Stimulated activated CD4-positive, alpha-beta T cell treated with anti-CD3 and anti-CD28 coated beads, Interleukin-4, amount 100 ng/mL, for 48 hours (primary cell): ENCODE measurements at regions not wholly inside any gene's neighbourhood (a gene's known extent, or its start where the extent isn't known, plus 50 kb on each side); places are given as distances from the start of the nearest gene placed in this dataset.

Source experiments
- DNase-seq, 2 donors: peaks; one replicate each; pipeline ENCODE4 v3.0.0-alpha.2; 2020; ENCODE audit warnings: low read depth in 2 of 2

GRCh38 chr9:27880635-27881034, 307.4 kb upstream of the C9orf72 start:
- DNase-seq: no peak

- peak; percentile 35 to 61 for DNase-seq
These were observed 315.5 kb upstream of the C9orf72 start for GRCh38 chr9:27888661-27889295.

- no peak for DNase-seq
These were observed 351.2 kb upstream of the C9orf72 start for GRCh38 chr9:27924502-27924901.

GRCh38 chr9:27925815-27926214, 352.5 kb upstream of the C9orf72 start:
- DNase-seq: no peak

GRCh38 chr9:27929841-27930240, 356.6 kb upstream of the C9orf72 start:
- no peak for DNase-seq

GRCh38 chr9:27933210-27934025, 360.1 kb upstream of the C9orf72 start:
- DNase-seq: no peak

- DNase-seq: no peak
These were observed 361.2 kb upstream of the C9orf72 start for GRCh38 chr9:27934471-27934870.

GRCh38 chr9:27939186-27939585, 365.9 kb upstream of the C9orf72 start:
- DNase-seq: no peak

GRCh38 chr9:27940535-27940934, 367.3 kb upstream of the C9orf72 start:
- no peak for DNase-seq

GRCh38 chr9:27943501-27943900, 370.2 kb upstream of the C9orf72 start:
- DNase-seq: no peak

GRCh38 chr9:27945386-27945785, 372.1 kb upstream of the C9orf72 start:
- DNase-seq: no peak

- DNase-seq: no peak
These were observed 377.1 kb upstream of the C9orf72 start for GRCh38 chr9:27950382-27950781.

GRCh38 chr9:27954858-27955257, 381.6 kb upstream of the C9orf72 start:
- DNase-seq: no peak

- no peak for DNase-seq
These were observed 390.6 kb upstream of the C9orf72 start for GRCh38 chr9:27963836-27964235.

- no peak for DNase-seq
These were observed 393.9 kb upstream of the C9orf72 start for GRCh38 chr9:27967210-27967609.

GRCh38 chr9:27977931-27978330, 404.6 kb upstream of the C9orf72 start:
- DNase-seq: no peak

GRCh38 chr9:27985714-27986113, 412.4 kb upstream of the C9orf72 start:
- no peak for DNase-seq

GRCh38 chr9:27990524-27990923, 417.2 kb upstream of the C9orf72 start:
- DNase-seq: no peak

GRCh38 chr9:27991221-27991620, 417.9 kb upstream of the C9orf72 start:
- no peak for DNase-seq

GRCh38 chr9:28001096-28001495, 427.8 kb upstream of the C9orf72 start:
- no peak for DNase-seq

- no peak for DNase-seq
These were observed 431.6 kb upstream of the C9orf72 start for GRCh38 chr9:28004900-28005299.

GRCh38 chr9:28005779-28006178, 432.5 kb upstream of the C9orf72 start:
- no peak for DNase-seq

GRCh38 chr9:28007097-28007817, 434.0 kb upstream of the C9orf72 start:
- DNase-seq: no peak
